ENCODE measurements at regions not wholly inside any gene's neighbourhood (a gene's known extent, or its start where the extent isn't known, plus 50 kb on each side); places are given as distances from the start of the nearest gene placed in this dataset.

DNA sequence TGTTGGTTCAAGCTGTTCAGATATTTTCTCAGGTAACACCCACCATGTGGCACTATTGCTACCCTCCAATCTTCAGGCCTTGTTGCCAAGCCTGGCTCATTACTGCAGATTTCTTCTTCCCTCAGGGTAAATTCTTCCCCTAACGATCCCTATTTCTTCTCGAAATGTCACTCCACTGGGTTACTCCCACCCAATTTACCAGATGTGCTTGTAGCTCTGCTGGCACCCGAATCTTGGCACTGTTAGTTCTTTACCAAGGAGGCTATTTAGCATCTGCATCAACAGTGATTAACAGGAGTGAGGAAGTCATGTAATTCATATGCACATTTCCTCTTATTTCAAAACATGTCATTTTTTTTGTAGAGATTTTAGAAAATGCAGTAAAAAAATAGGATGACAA, 217.1 kb upstream of the CYRIA start:
- no peak overlapping the region for H3K4me3 ChIP-seq (ENCODE audit: low read length)
- TF ChIP-seq, protein P1, sequence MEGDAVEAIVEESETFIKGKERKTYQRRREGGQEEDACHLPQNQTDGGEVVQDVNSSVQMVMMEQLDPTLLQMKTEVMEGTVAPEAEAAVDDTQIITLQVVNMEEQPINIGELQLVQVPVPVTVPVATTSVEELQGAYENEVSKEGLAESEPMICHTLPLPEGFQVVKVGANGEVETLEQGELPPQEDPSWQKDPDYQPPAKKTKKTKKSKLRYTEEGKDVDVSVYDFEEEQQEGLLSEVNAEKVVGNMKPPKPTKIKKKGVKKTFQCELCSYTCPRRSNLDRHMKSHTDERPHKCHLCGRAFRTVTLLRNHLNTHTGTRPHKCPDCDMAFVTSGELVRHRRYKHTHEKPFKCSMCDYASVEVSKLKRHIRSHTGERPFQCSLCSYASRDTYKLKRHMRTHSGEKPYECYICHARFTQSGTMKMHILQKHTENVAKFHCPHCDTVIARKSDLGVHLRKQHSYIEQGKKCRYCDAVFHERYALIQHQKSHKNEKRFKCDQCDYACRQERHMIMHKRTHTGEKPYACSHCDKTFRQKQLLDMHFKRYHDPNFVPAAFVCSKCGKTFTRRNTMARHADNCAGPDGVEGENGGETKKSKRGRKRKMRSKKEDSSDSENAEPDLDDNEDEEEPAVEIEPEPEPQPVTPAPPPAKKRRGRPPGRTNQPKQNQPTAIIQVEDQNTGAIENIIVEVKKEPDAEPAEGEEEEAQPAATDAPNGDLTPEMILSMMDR (IDR thresholded peaks at IDR 0.05; ENCODE audit: insufficient read depth, low read depth, low read length, missing control alignments) = no peak

DNA sequence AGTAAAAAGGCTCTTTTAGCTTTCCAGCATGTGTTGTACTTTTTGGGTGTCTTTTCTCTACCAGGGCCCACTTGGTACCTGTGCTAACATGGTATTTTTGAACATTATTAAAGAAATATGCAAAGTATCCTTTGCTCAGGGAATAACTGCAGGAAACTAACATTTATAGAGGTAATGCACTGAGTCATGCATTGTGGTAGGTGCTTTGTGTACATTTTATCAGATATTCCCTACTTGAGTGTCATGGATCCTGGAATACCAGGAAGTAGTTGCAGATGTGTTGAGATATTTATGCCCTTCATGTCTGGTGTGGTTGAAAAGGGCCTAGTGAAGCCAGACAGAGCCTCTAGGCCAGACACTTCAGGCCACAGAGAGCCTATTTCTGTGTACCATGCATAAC, 215.5 kb upstream of the CYRIA start:
- no peak overlapping the region for H3K4me3 ChIP-seq (ENCODE audit: low read length)
- TF ChIP-seq, protein P1 (IDR thresholded peaks at IDR 0.05; ENCODE audit: insufficient read depth, low read depth, low read length, missing control alignments) = no peak
- DNase-seq (ENCODE audit: low read depth) = no peak

More for the DNA sequence above, 217.1 kb upstream of the CYRIA start:
- no peak for DNase-seq (ENCODE audit: low read depth)

DNA sequence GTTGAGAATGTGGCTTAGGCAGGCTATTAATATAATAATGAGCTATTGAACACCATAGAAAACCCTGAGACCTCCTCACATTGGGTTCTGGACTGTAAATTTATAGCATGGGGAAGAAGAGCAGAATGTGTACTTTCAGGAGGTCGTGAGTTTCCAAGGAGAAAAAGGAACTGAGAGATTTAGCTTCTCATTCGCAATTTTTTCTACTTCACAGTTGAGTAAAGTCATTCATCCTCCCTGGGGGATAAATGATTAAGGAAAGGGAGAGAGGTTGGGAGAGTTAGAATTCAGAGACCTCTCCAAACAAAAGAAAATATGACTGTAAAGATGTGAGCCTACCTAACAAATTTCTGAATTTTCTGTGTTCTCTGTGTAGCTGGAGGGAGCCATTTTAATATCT, 205.8 kb upstream of the CYRIA start:
- TF ChIP-seq, protein P1 (IDR thresholded peaks at IDR 0.05; ENCODE audit: insufficient read depth, low read depth, low read length, missing control alignments) = no peak
- no peak overlapping the region for H3K4me3 ChIP-seq (ENCODE audit: low read length)
- no peak for DNase-seq (ENCODE audit: low read depth)

DNA sequence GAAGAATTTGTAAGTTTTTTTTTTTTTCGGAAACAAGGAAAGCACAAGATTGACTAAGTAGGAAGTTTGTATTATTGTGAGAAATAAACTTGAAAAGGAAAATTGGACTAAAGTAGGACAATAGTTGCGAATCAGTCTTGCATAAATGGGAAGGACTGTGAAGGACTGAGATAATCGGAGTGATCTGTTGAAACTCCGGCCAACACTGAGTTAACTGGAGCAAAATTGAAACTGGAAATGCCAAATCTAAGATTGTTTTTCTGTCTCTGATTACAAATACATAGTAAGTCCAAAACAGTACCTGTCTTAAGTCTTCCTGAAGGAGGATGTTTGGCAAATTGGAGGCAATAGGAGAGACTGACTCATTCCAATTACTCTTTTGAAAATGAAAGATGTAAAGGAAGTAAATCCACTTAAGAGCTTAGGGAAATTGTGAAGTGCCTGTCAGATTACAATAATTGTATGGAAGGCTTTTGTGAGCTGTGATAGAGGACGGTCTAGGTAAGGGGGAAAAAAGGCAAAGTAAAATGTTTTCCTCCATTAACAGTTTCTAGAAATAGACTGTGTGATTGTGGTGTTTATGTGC, 204.9 kb upstream of the CYRIA start:
- TF ChIP-seq, protein P1 (IDR thresholded peaks at IDR 0.05; ENCODE audit: insufficient read depth, low read depth, low read length, missing control alignments) = no peak
- no peak overlapping the region for H3K4me3 ChIP-seq (ENCODE audit: low read length)
- peak; percentile 27 for DNase-seq (ENCODE audit: low read depth)

DNA sequence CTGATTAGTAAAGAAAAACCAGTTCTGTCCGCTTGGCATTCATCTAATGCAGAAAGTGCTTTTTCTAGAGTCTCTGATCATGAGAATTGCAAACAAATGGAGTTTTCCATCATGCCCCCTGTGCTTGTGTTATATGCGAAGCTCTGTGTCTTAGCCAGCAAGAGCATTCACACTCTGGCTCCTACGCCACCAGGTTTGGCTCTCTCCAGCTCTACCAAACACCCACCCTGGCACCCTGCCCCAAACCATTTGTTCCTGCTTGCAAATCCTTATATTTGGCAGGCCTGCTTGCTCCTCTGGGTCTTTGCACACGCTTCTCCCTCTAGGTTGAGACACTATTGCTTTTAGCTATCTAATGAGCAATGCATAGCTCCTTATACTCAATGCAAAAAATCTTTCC, 204.1 kb upstream of the CYRIA start:
- TF ChIP-seq, protein P1 (IDR thresholded peaks at IDR 0.05; ENCODE audit: insufficient read depth, low read depth, low read length, missing control alignments) = no peak
- H3K4me3 ChIP-seq (ENCODE audit: low read length) = no peak overlapping the region
- DNase-seq (ENCODE audit: low read depth) = no peak

DNA sequence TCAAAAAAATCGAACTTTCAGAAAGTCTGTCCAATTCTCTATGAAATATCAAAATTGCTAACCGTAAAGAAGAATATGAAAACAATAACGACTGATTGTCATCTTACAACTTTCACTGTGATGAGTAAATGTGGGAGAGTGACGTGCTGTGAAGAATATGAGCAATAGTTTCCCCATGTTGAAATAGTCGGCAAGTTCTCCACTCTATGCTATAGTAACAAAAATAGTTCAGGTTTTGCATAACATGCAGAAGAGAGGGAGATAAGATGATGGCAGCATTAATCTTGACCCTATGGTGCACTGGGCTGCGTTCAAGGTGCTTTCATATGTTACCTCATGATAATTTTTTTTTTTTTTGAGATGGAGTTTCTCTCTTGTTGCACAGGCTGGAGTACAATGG, 196.8 kb upstream of the CYRIA start:
- DNase-seq (ENCODE audit: low read depth) = peak; percentile 6
- TF ChIP-seq, protein P1 (IDR thresholded peaks at IDR 0.05; ENCODE audit: insufficient read depth, low read depth, low read length, missing control alignments) = no peak
- no peak overlapping the region for H3K4me3 ChIP-seq (ENCODE audit: low read length)

DNA sequence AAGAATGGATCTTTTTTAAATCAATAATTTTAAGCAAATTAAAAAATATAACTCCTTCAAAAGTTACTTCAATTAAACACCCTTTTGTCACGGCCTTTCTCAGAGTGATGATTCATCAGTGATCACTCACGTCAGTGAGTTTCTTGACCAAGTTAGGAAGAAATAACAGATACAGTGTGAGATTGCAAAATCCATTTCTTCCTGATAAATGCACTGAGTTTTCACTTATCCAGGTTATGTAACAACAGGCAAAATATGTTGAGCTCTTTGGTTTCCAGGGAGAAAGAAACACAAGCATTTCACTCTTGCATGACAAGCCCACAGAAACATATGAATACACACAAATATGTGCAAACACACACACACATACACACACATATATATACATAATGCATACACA, 195.9 kb upstream of the CYRIA start:
- no peak overlapping the region for H3K4me3 ChIP-seq (ENCODE audit: low read length)
- TF ChIP-seq, protein P1 (IDR thresholded peaks at IDR 0.05; ENCODE audit: insufficient read depth, low read depth, low read length, missing control alignments) = no peak
- DNase-seq (ENCODE audit: low read depth) = peak; percentile 89
